Fibroblast of skin of abdomen (primary cell): ENCODE measurements at regions not wholly inside any gene's neighbourhood (a gene's known extent, or its start where the extent isn't known, plus 50 kb on each side); places are given as distances from the start of the nearest gene placed in this dataset.

Experiments
- DNase-seq: peaks from one replicate; pipeline ENCODE4 v3.0.0-alpha.2; 2013

- DNase-seq = no peak
Measured at GRCh38 chrX:133159205-133159604, 58.9 kb downstream of the TFDP3 start.

DNA sequence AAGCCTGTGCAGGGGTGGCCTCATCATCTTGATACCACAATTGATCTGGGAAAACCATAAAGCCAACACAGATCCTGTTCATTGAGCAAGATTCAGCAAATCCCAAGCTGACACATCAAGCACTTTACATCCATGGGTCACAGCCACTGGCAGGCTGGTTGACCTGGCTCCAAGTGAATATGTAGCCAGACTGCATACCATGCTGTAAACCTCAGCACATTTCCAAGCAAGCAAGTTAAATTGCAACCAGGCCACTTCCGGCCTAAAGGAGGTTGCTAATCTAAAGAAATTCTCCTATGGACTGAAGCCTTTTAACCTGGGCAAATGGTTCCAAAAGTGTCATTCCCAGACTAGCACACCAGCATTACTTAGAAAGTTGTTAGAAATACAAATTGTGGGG lies 54.4 kb upstream of the USP26 start:
- peak; percentile 1 for DNase-seq

DNA sequence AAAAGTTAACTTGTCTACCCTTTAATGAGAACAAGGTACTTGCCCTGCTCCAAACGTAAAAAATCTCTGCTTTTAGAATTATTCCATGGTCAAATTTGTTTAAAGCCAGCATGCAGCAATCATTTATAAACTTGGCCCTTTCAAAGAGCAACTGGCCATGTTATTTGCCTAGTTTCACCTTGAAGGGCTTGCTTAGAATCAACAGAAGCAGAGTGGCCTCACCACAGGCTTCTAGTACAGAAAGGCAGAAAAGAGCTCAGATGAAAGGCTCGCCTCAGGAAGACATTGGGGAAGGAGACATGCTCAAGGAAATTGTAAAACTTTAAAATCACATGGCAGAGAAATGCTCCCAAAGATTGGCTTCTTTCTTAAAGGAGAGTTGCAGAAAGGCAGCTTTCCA lies 53.8 kb upstream of the USP26 start:
- no peak for DNase-seq
